K562 (cell line): ENCODE measurements at regions not wholly inside any gene's neighbourhood (a gene's known extent, or its start where the extent isn't known, plus 50 kb on each side); places are given as distances from the start of the nearest gene placed in this dataset.

Source experiments
- ATAC-seq: fragments of 200-7000 bp; cut with Tn5 transposase; 3 replicates; pipeline ENCODE4 v1.9.1; 2020; ENCODE audit warnings: moderate library complexity
- BruUV-seq: library from RNA; stranded (reverse); fragments of 400-500 nt; replicated peaks from 2 replicates; lab custom pipeline; 2021; lab: Mats Ljungman, UMichigan
- CTCF ChIA-PET: fragments of 300-600 bp; formaldehyde crosslinking; extraction: SDS; loops from one replicate; lab custom pipeline; 2021; ENCODE audit warnings: low intra/inter-chr PET ratio; lab: Yijun Ruan, JAX
- POLR2A ChIA-PET: fragments of 300-600, 350-650 bp; sonication (Branson Sonifier 250); formaldehyde crosslinking; extraction: SDS; loops from one replicate; lab custom pipeline; 2021; ENCODE audit warnings: antibody characterized with exemption, inconsistent platforms; lab: Yijun Ruan, JAX
- DNase-seq, 4 experiments: peaks; one replicate each; pipeline versions ENCODE4 v3.0.0 to v3.0.0-alpha.2; 2011 to 2018; ENCODE audit warnings: low spot score in 3 of 4, mixed read lengths in 3 of 4; ENCODE audit errors: extremely low read depth in 1 of 4
- FAIRE-seq: peaks from 2 replicates; lab custom pipeline; 2011; peaks lifted over from hg19 to GRCh38; lab: Jason Lieb, UNC
- H2AFZ ChIP-seq: 2 replicates; pipeline ENCODE4 v1.6.0; 2011; ENCODE audit warnings: low read depth, low read length, control low read depth, inconsistent platforms
- H3K27ac ChIP-seq: fragments of 200-600 bp; 3 replicates; pipeline ENCODE4 v1.8.0; 2011; ENCODE audit warnings: low read depth, mild to moderate bottlenecking, control low read depth, inconsistent platforms, low read length, moderate library complexity, mixed read lengths; ENCODE audit errors: extremely low read depth
- H3K27me3 ChIP-seq, 2 experiments: fragments of 300-600 bp in 1 of 2; 2 replicates in 1 of 2; 3 replicates in 1 of 2; pipeline versions ENCODE4 v1.6.0 to v1.8.0; 2011; ENCODE audit warnings: inconsistent platforms in 2 of 2, low read length in 2 of 2, mild to moderate bottlenecking in 1 of 2, mixed read lengths in 1 of 2, moderate library complexity in 1 of 2; ENCODE audit not compliant: control insufficient read depth in 2 of 2, insufficient read depth in 2 of 2
- H3K36me3 ChIP-seq: fragments of 300-600 bp; 3 replicates; pipeline ENCODE4 v1.8.0; 2011; ENCODE audit warnings: mild to moderate bottlenecking, low read length, inconsistent platforms; ENCODE audit not compliant: control insufficient read depth, insufficient read depth
- H3K4me1 ChIP-seq, 2 experiments: fragments of 200-600 bp in 1 of 2; replicated peaks in 1 of 2; 2 replicates in 1 of 2; 3 replicates in 1 of 2; pipeline versions ENCODE4 v1.5.1 to v1.8.0; 2011; ENCODE audit warnings: inconsistent platforms in 2 of 2, low read length in 2 of 2, mild to moderate bottlenecking in 1 of 2, mixed read lengths in 1 of 2, moderate library complexity in 1 of 2; ENCODE audit not compliant: control insufficient read depth in 2 of 2, insufficient read depth in 2 of 2
- H3K4me2 ChIP-seq: 2 replicates; pipeline ENCODE4 v1.6.1; 2011; ENCODE audit warnings: low read length, control low read depth, inconsistent platforms, mixed read lengths; ENCODE audit not compliant: insufficient read depth
- H3K4me3 ChIP-seq: fragments of 200-600 bp; sonication (generic), shearing (Covaris generic); 2 replicates; pipeline ENCODE4 v1.5.1; 2016; ENCODE audit warnings: control low read depth, inconsistent platforms
- H3K79me2 ChIP-seq: fragments of 200-600 bp; 3 replicates; pipeline ENCODE4 v1.8.0; 2011; ENCODE audit warnings: low read length, inconsistent platforms; ENCODE audit not compliant: control insufficient read depth, insufficient read depth
- H3K9ac ChIP-seq, 2 experiments: 2 replicates each; pipeline versions ENCODE4 v1.6.0 to v1.6.1; 2011; ENCODE audit warnings: low read depth in 2 of 2, low read length in 2 of 2, control low read depth in 1 of 2, inconsistent platforms in 1 of 2, mild to moderate bottlenecking in 1 of 2, mixed read lengths in 1 of 2; ENCODE audit not compliant: insufficient read depth in 1 of 2
- H3K9me1 ChIP-seq: one replicate; pipeline ENCODE4 v1.6.0; 2011; ENCODE audit warnings: inconsistent platforms, mild to moderate bottlenecking, low read length, moderate library complexity; ENCODE audit not compliant: control insufficient read depth, insufficient read depth
- H3K9me3 ChIP-seq: replicated peaks from 2 replicates; pipeline ENCODE4 v1.5.1; 2011; ENCODE audit warnings: low read depth, low read length, inconsistent platforms; ENCODE audit not compliant: control insufficient read depth, insufficient read depth
- H4K20me1 ChIP-seq: replicated peaks from 2 replicates; pipeline ENCODE4 v1.6.1; 2011; ENCODE audit warnings: low read length, inconsistent platforms, mixed read lengths; ENCODE audit not compliant: control insufficient read depth, insufficient read depth
- BACH1 ChIP-seq: fragments of 200-800 bp; sonication (Bioruptor generic); IDR thresholded peaks from 2 replicates; pipeline ENCODE4 v1.6.1; 2016; ENCODE audit warnings: missing genetic modification characterization, missing compliant biosample characterization
- E4F1 ChIP-seq: fragments of 250-450 bp; sonication (Bioruptor Pico); IDR thresholded peaks from 2 replicates; pipeline ENCODE4 v1.5.0; 2021; ENCODE audit warnings: mild to moderate bottlenecking, borderline replicate concordance
- SMAD1 ChIP-seq: fragments of 150-350 bp; IDR thresholded peaks from 2 replicates; pipeline ENCODE4 v1.6.1; 2014; ENCODE audit warnings: low read length, low read depth; ENCODE audit not compliant: partially characterized antibody
- TBP ChIP-seq: optimal IDR thresholded peaks from 2 replicates; pipeline ENCODE3; 2011; ENCODE audit warnings: low read depth, low read length, improper control_type of control experiment
- ZNF239 ChIP-seq: fragments of 250-450 bp; sonication (Bioruptor Pico); IDR thresholded peaks from 2 replicates; pipeline ENCODE4 v1.4.0; 2020; ENCODE audit warnings: mild to moderate bottlenecking
- ZNF280A ChIP-seq: fragments of 450-650 bp; IDR thresholded peaks from 2 replicates; pipeline ENCODE4 v1.6.1; 2018; ENCODE audit warnings: mild to moderate bottlenecking, low read depth; ENCODE audit not compliant: partially characterized antibody
- ZNF407 ChIP-seq: fragments of 450-650 bp; IDR thresholded peaks from 2 replicates; pipeline ENCODE4 v1.6.1; 2016; ENCODE audit warnings: low read depth
- ZNF511 ChIP-seq: sonication (generic); formaldehyde crosslinking; IDR thresholded peaks from 2 replicates; pipeline ENCODE4 v1.8.0; 2022; ENCODE audit warnings: mild to moderate bottlenecking, missing genetic modification reagents
- ZNF764 ChIP-seq: fragments of 250-450 bp; sonication (Bioruptor Pico); IDR thresholded peaks from 2 replicates; pipeline ENCODE4 v1.4.0; 2020; ENCODE audit warnings: low read depth, mild to moderate bottlenecking, moderate library complexity
- WGBS: fragments of 100-300 bp; shearing (Covaris generic); methylation state at CpG from one replicate; pipeline ENCODE4 v1.1.6; 2016; ENCODE audit warnings: low coverage, mixed read lengths; ENCODE audit not compliant: insufficient coverage; ENCODE audit errors: missing lambda C conversion rate; 5-methylcytosine and 5-hydroxymethylcytosine counted together
- in situ Hi-C: fragments of 300-500 bp; cut with MboI; formaldehyde crosslinking; loops from 4 replicates; pipeline ENCODE4 v1.15.0; 2018; ENCODE audit warnings: inconsistent platforms, mixed read lengths
- intact Hi-C: fragments of 100-400 bp; cut with micrococcal nuclease; formaldehyde crosslinking; loops from 2 replicates; pipeline ENCODE4 v1.14.2; 2022

- TF ChIP-seq SMAD1 (no peak), BACH1 (tag) (no peak)
Measured at GRCh38 chr13:79710376-79710775, 229.4 kb downstream of the NDFIP2 start (continued).

- FAIRE-seq = no peak
- no TSS peak for BruUV-seq
- WGBS = 0% methylated on average over 2 of the region's 2 CpGs
- TF ChIP-seq E4F1 (no peak), ZNF280A (no peak), TBP (no peak), ZNF407 (no peak), ZNF511 (no peak), ZNF239 (no peak), ZNF764 (no peak)
Measured at GRCh38 chr13:79709471-79709870, 228.5 kb downstream of the NDFIP2 start.

More at GRCh38 chr13:79709471-79709870, 228.5 kb downstream of the NDFIP2 start:
- no peak overlapping the region for H3K4me2 ChIP-seq
- H3K4me3 ChIP-seq = no peak overlapping the region
- H4K20me1 ChIP-seq = no peaks in the 10 kb centered on the region
- H3K9me3 ChIP-seq = no peaks in the 10 kb centered on the region
- no peak overlapping the region for H3K27ac ChIP-seq
- intact Hi-C loops (no loop called here), in situ Hi-C loops (no loop called here)
- H3K4me1 ChIP-seq = no peaks in the 10 kb centered on the region
- H3K36me3 ChIP-seq = no peaks in the 10 kb centered on the region
- ChIA-PET CTCF (no interaction called here), POLR2A (no interaction called here)
- DNase-seq (no peak), ATAC-seq (no peak)
- H3K27me3 ChIP-seq = no peaks in the 10 kb centered on the region
- no peak overlapping the region for H2AFZ ChIP-seq
- no peaks in the 10 kb centered on the region for H3K79me2 ChIP-seq
- no peaks in the 10 kb centered on the region for H3K9me1 ChIP-seq
- H3K9ac ChIP-seq = no peak overlapping the region
